ENCODE measurements at regions not wholly inside any gene's neighbourhood (a gene's known extent, or its start where the extent isn't known, plus 50 kb on each side); places are given as distances from the start of the nearest gene placed in this dataset.

GRCh38 chr3:31421314-31422048 lies 111.2 kb upstream of the STT3B start:
- TF ChIP-seq GATA3 (IDR thresholded peaks at IDR 0.05; ENCODE audit: borderline replicate concordance) (no peak), NFE2L2 (conservative IDR thresholded peaks at IDR 0.05; ENCODE audit: low read length) (no peak), ZFP36 (IDR thresholded peaks at IDR 0.05; ENCODE audit: borderline replicate concordance, partially characterized antibody) (no peak), POLR2A (IDR thresholded peaks at IDR 0.05; ENCODE audit: low read length) (no peak), NPAS2 (CRISPR knock-in tag; IDR thresholded peaks at IDR 0.05; ENCODE audit: borderline replicate concordance) (no peak), KDM1A (IDR thresholded peaks at IDR 0.05; ENCODE audit: low read depth) (no peak), PHF8 (IDR thresholded peaks at IDR 0.05; ENCODE audit: borderline replicate concordance, low read depth) (no peak), REST (IDR thresholded peaks at IDR 0.05) (no peak), KDM5A (IDR thresholded peaks at IDR 0.05) (no peak)
- TF ChIP-seq, protein P1, sequence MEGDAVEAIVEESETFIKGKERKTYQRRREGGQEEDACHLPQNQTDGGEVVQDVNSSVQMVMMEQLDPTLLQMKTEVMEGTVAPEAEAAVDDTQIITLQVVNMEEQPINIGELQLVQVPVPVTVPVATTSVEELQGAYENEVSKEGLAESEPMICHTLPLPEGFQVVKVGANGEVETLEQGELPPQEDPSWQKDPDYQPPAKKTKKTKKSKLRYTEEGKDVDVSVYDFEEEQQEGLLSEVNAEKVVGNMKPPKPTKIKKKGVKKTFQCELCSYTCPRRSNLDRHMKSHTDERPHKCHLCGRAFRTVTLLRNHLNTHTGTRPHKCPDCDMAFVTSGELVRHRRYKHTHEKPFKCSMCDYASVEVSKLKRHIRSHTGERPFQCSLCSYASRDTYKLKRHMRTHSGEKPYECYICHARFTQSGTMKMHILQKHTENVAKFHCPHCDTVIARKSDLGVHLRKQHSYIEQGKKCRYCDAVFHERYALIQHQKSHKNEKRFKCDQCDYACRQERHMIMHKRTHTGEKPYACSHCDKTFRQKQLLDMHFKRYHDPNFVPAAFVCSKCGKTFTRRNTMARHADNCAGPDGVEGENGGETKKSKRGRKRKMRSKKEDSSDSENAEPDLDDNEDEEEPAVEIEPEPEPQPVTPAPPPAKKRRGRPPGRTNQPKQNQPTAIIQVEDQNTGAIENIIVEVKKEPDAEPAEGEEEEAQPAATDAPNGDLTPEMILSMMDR (IDR thresholded peaks at IDR 0.05), result no peak
- TF ChIP-seq, protein P2, sequence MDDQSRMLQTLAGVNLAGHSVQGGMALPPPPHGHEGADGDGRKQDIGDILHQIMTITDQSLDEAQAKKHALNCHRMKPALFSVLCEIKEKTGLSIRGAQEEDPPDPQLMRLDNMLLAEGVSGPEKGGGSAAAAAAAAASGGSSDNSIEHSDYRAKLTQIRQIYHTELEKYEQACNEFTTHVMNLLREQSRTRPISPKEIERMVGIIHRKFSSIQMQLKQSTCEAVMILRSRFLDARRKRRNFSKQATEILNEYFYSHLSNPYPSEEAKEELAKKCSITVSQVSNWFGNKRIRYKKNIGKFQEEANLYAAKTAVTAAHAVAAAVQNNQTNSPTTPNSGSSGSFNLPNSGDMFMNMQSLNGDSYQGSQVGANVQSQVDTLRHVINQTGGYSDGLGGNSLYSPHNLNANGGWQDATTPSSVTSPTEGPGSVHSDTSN (IDR thresholded peaks at IDR 0.05), result no peak

All from A549 (cell line).